Trophoblast cell (in vitro differentiated cells and primary cell): ENCODE measurements at regions not wholly inside any gene's neighbourhood (a gene's known extent, or its start where the extent isn't known, plus 50 kb on each side); places are given as distances from the start of the nearest gene placed in this dataset.

Source experiments
- DNase-seq, 2 donors: peaks; one replicate each; pipeline ENCODE4 v3.0.0-alpha.2; 2016
- H2AFZ ChIP-seq: 2 replicates; pipeline ENCODE4 v1.6.1; 2013; ENCODE audit warnings: low read length, moderate library complexity, mild to moderate bottlenecking; ENCODE audit not compliant: insufficient read depth, poor library complexity
- H2AK5ac ChIP-seq: 2 replicates; pipeline ENCODE4 v1.6.1; 2013; ENCODE audit warnings: mild to moderate bottlenecking, low read length
- H2BK120ac ChIP-seq: 2 replicates; pipeline ENCODE4 v1.6.1; 2013; ENCODE audit warnings: low read length, mild to moderate bottlenecking, moderate library complexity; ENCODE audit not compliant: insufficient read depth, poor library complexity
- H2BK12ac ChIP-seq: 2 replicates; pipeline ENCODE4 v1.6.1; 2013; ENCODE audit warnings: mild to moderate bottlenecking, low read length, moderate library complexity
- H2BK5ac ChIP-seq: 2 replicates; pipeline ENCODE4 v1.6.1; 2013; ENCODE audit warnings: low read length, low read depth, moderate library complexity, mild to moderate bottlenecking; ENCODE audit not compliant: poor library complexity
- H3K14ac ChIP-seq: 2 replicates; pipeline ENCODE4 v1.6.1; 2013; ENCODE audit warnings: mild to moderate bottlenecking, low read length
- H3K18ac ChIP-seq: 2 replicates; pipeline ENCODE4 v1.6.1; 2013; ENCODE audit warnings: mild to moderate bottlenecking, low read length
- H3K23ac ChIP-seq: 2 replicates; pipeline ENCODE4 v1.6.1; 2013; ENCODE audit warnings: low read length
- H3K27ac ChIP-seq: 2 replicates; pipeline ENCODE4 v1.5.1; 2013; ENCODE audit warnings: low read depth, mild to moderate bottlenecking, inconsistent platforms, low read length, moderate library complexity
- H3K27me3 ChIP-seq: 2 replicates; pipeline ENCODE4 v1.6.1; 2013; ENCODE audit warnings: inconsistent platforms, mild to moderate bottlenecking, low read length, moderate library complexity; ENCODE audit not compliant: insufficient read depth
- H3K36me3 ChIP-seq, 2 experiments: 1 replicate in 1 of 2; 2 replicates in 1 of 2; pipeline ENCODE4 v1.6.1; 2013; ENCODE audit warnings: low read length in 2 of 2, mild to moderate bottlenecking in 2 of 2, moderate library complexity in 1 of 2; ENCODE audit not compliant: insufficient read depth in 2 of 2, control insufficient read depth in 1 of 2
- H3K4ac ChIP-seq: 2 replicates; pipeline ENCODE4 v1.6.1; 2013; ENCODE audit warnings: low read depth, mild to moderate bottlenecking, low read length, moderate library complexity
- H3K4me1 ChIP-seq, 2 experiments: 1 replicate in 1 of 2; 2 replicates in 1 of 2; pipeline ENCODE4 v1.6.1; 2013; ENCODE audit warnings: low read length in 2 of 2, mild to moderate bottlenecking in 2 of 2, moderate library complexity in 1 of 2; ENCODE audit not compliant: insufficient read depth in 2 of 2, control insufficient read depth in 1 of 2
- H3K4me2 ChIP-seq: 2 replicates; pipeline ENCODE4 v1.6.1; 2013; ENCODE audit warnings: inconsistent platforms, mild to moderate bottlenecking, low read length, moderate library complexity
- H3K4me3 ChIP-seq: 2 replicates; pipeline ENCODE4 v1.5.1; 2013; ENCODE audit warnings: mild to moderate bottlenecking, low read depth, low read length, inconsistent platforms
- H3K79me1 ChIP-seq: one replicate; pipeline ENCODE4 v1.6.1; 2013; ENCODE audit warnings: low read length
- H3K79me2 ChIP-seq: 2 replicates; pipeline ENCODE4 v1.6.1; 2013; ENCODE audit warnings: low read length, mild to moderate bottlenecking; ENCODE audit not compliant: control insufficient read depth, insufficient read depth, poor library complexity
- H3K9ac ChIP-seq: 2 replicates; pipeline ENCODE4 v1.6.1; 2013; ENCODE audit warnings: mild to moderate bottlenecking, low read length
- H3K9me3 ChIP-seq: 2 replicates; pipeline ENCODE4 v1.6.1; 2013; ENCODE audit warnings: low read depth, mild to moderate bottlenecking, control low read depth, inconsistent platforms, low read length; ENCODE audit not compliant: insufficient read depth
- H4K12ac ChIP-seq: 2 replicates; pipeline ENCODE4 v1.6.1; 2013; ENCODE audit warnings: low read depth, mild to moderate bottlenecking, low read length, moderate library complexity
- H4K8ac ChIP-seq: 2 replicates; pipeline ENCODE4 v1.6.1; 2013; ENCODE audit warnings: low read depth, mild to moderate bottlenecking, low read length, moderate library complexity
- H4K91ac ChIP-seq: one replicate; pipeline ENCODE4 v1.6.1; 2013; ENCODE audit warnings: low read depth, mild to moderate bottlenecking, low read length, moderate library complexity
- WGBS: extraction: QIAGEN DNeasy Blood & Tissue Kit; methylation state at CpG from one replicate; pipeline ENCODE4 v1.1.7; 2013; ENCODE audit warnings: missing lambda C conversion rate; ENCODE audit not compliant: insufficient read length, insufficient coverage; ENCODE audit errors: extremely low coverage; 5-methylcytosine and 5-hydroxymethylcytosine counted together

- H3K9ac ChIP-seq: no peak overlapping the region
- H3K14ac ChIP-seq: no peak overlapping the region
- H2BK120ac ChIP-seq: no peak overlapping the region
- H3K4ac ChIP-seq: no peak overlapping the region
- no peak overlapping the region for H4K12ac ChIP-seq
- H3K18ac ChIP-seq: no peak overlapping the region
- H4K8ac ChIP-seq: no peak overlapping the region
- 100% methylated on average over 1 of the region's 4 CpGs for WGBS
- H3K23ac ChIP-seq: no peak overlapping the region
- no peak overlapping the region for H2BK12ac ChIP-seq
- peak in 1 of 2 donors; percentile 49 for DNase-seq
- H3K27me3 ChIP-seq: no peaks in the 10 kb centered on the region
- peaks cover 0 to 3% of the 10 kb centered on the region in 2 experiments for H3K4me1 ChIP-seq
- no peak overlapping the region for H2BK5ac ChIP-seq
- no peaks in the 10 kb centered on the region for H3K36me3 ChIP-seq
- H3K4me2 ChIP-seq: no peak overlapping the region
- no peaks in the 10 kb centered on the region for H3K79me2 ChIP-seq
- H4K91ac ChIP-seq: no peak overlapping the region
- H3K9me3 ChIP-seq: no peaks in the 10 kb centered on the region
- no peak overlapping the region for H3K4me3 ChIP-seq
- no peak overlapping the region for H2AFZ ChIP-seq
- H3K79me1 ChIP-seq: no peaks in the 10 kb centered on the region
- no peak overlapping the region for H3K27ac ChIP-seq
- H2AK5ac ChIP-seq: no peak overlapping the region
Measured at GRCh38 chr1:227391879-227392278, 73.6 kb upstream of the CDC42BPA start.

GRCh38 chr1:227391211-227391610 lies 72.9 kb upstream of the CDC42BPA start:
- peaks cover 0 to 3% of the 10 kb centered on the region in 2 experiments for H3K4me1 ChIP-seq
- H3K14ac ChIP-seq: no peak overlapping the region
- DNase-seq: no peak
- no peak overlapping the region for H3K4ac ChIP-seq
- H2AK5ac ChIP-seq: no peak overlapping the region
- no peaks in the 10 kb centered on the region for H3K79me2 ChIP-seq
- no peak overlapping the region for H3K18ac ChIP-seq
- H2BK5ac ChIP-seq: no peak overlapping the region
- no peak overlapping the region for H3K23ac ChIP-seq
- H4K12ac ChIP-seq: no peak overlapping the region
- no peaks in the 10 kb centered on the region for H3K36me3 ChIP-seq
- no peak overlapping the region for H4K91ac ChIP-seq
- H3K4me2 ChIP-seq: no peak overlapping the region
- H4K8ac ChIP-seq: no peak overlapping the region
- no peaks in the 10 kb centered on the region for H3K9me3 ChIP-seq
- no peak overlapping the region for H3K4me3 ChIP-seq
- H2AFZ ChIP-seq: no peak overlapping the region
- no peak overlapping the region for H2BK120ac ChIP-seq
- H3K27me3 ChIP-seq: no peaks in the 10 kb centered on the region
- H3K9ac ChIP-seq: no peak overlapping the region
- H3K27ac ChIP-seq: no peak overlapping the region
- no CpG with 5 or more reads among the region's 4 CpGs for WGBS
- H2BK12ac ChIP-seq: no peak overlapping the region
- no peaks in the 10 kb centered on the region for H3K79me1 ChIP-seq

DNA sequence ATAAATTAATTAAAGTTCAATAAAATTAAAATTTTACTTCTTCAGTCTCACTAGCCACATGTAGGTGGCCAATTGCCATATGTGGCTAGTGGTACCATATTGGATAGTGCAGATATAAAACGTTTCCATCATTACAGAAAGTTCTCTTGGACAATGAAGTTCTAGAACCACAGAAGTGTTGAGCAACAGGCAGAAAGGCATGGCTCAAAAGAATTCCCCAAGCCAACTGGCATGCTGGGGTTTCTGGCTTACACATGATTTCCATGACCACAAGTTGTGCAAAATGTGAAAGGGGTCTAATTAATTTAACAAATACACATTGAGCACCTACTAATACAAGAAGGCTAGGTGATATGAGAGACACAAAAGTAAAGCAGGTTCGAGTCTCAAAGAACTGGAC lies 72.2 kb upstream of the CDC42BPA start:
- Histone ChIP-seq H3K4ac (no peak overlapping the region), H2BK12ac (no peak overlapping the region), H3K23ac (no peak overlapping the region), H3K9ac (no peak overlapping the region), H3K14ac (no peak overlapping the region), H4K8ac (no peak overlapping the region), H4K91ac (no peak overlapping the region), H4K12ac (no peak overlapping the region), H3K9me3 (no peaks in the 10 kb centered on the region), H3K27ac (no peak overlapping the region), H2AK5ac (no peak overlapping the region), H2AFZ (no peak overlapping the region), H3K4me2 (no peak overlapping the region), H2BK120ac (no peak overlapping the region), H2BK5ac (no peak overlapping the region), H3K79me2 (no peaks in the 10 kb centered on the region), H3K79me1 (no peaks in the 10 kb centered on the region), H3K27me3 (no peaks in the 10 kb centered on the region), H3K4me3 (no peak overlapping the region), H3K4me1 (peaks cover 0 to 3% of the 10 kb centered on the region in 2 experiments), H3K18ac (no peak overlapping the region), H3K36me3 (no peaks in the 10 kb centered on the region)
- DNase-seq: no peak
- no CpG with 5 or more reads among the region's 2 CpGs for whole genome bisulfite sequencing

GRCh38 chr1:227388214-227389168 lies 70.2 kb upstream of the CDC42BPA start:
- no peak overlapping the region for H3K4me3 ChIP-seq
- H3K36me3 ChIP-seq: no peaks in the 10 kb centered on the region
- no peak overlapping the region for H3K27ac ChIP-seq
- no peaks in the 10 kb centered on the region for H3K9me3 ChIP-seq
- no peak overlapping the region for H3K4me2 ChIP-seq
- H4K91ac ChIP-seq: no peak overlapping the region
- no peak overlapping the region for H4K12ac ChIP-seq
- no peak overlapping the region for H2BK5ac ChIP-seq
- H3K79me2 ChIP-seq: no peaks in the 10 kb centered on the region
- no peak overlapping the region for H2AK5ac ChIP-seq
- WGBS: no CpG with 5 or more reads among the region's 4 CpGs
- H3K4me1 ChIP-seq: peaks cover 0 to 3% of the 10 kb centered on the region in 2 experiments
- H3K79me1 ChIP-seq: no peaks in the 10 kb centered on the region
- H3K4ac ChIP-seq: no peak overlapping the region
- no peak overlapping the region for H2BK120ac ChIP-seq
- H3K9ac ChIP-seq: no peak overlapping the region
- H2BK12ac ChIP-seq: no peak overlapping the region
- H3K14ac ChIP-seq: no peak overlapping the region
- peak in 1 of 2 donors; percentile 34 for DNase-seq
- no peak overlapping the region for H3K18ac ChIP-seq
- H2AFZ ChIP-seq: no peak overlapping the region
- no peak overlapping the region for H4K8ac ChIP-seq
- no peaks in the 10 kb centered on the region for H3K27me3 ChIP-seq
- no peak overlapping the region for H3K23ac ChIP-seq
